ENCODE measurements at regions not wholly inside any gene's neighbourhood (a gene's known extent, or its start where the extent isn't known, plus 50 kb on each side); places are given as distances from the start of the nearest gene placed in this dataset.

- ATAC-seq (replicated peaks in 1 of 4) (no peak), DNase-seq (no peak)
- ChIA-PET CTCF (interaction anchor here in 1 of 2 donors (0.7 kb wide), 2 partner anchors 9 to 1798 kb away, joined by 4 to 5 read pairs; no protein-coding TSS in a partner anchor), POLR2A (no interaction called here)
- no peak overlapping the region for H3K4me3 ChIP-seq (ENCODE audit: control insufficient read depth in 1 of 2, extremely low read depth in 1 of 2, low read length in 1 of 2)
- H3K36me3 Mint-ChIP-seq, result no peaks in the 10 kb centered on the region
- no peak overlapping the region for H3K27ac ChIP-seq (ENCODE audit: low read length)
- H3K27me3 Mint-ChIP-seq, result peaks cover 3 to 4% of the 10 kb centered on the region in 2 donors
- no peaks in the 10 kb centered on the region for H3K9me3 ChIP-seq
- no peaks in the 10 kb centered on the region for H3K4me1 ChIP-seq (ENCODE audit: control insufficient read depth in 1 of 2, extremely low read depth in 1 of 2, insufficient read depth in 2 of 2, low read length in 2 of 2)
- no CpG with 5 or more reads among the region's 2 CpGs for WGBS (ENCODE audit: insufficient coverage)
- H3K36me3 ChIP-seq (ENCODE audit: control insufficient read depth in 2 of 2, extremely low read depth in 1 of 2, insufficient read depth in 1 of 2, low read length in 1 of 2), result no peaks in the 10 kb centered on the region
- H3K4me3 Mint-ChIP-seq, result no peak overlapping the region
- no peaks in the 10 kb centered on the region for H3K4me1 Mint-ChIP-seq
- H3K27ac Mint-ChIP-seq, result no peak overlapping the region
- H3K9me3 Mint-ChIP-seq, result no peaks in the 10 kb centered on the region
- H3K27me3 ChIP-seq (replicated peaks in 1 of 2; ENCODE audit: control insufficient read depth in 2 of 2, extremely low read depth in 1 of 2, insufficient read depth in 2 of 2, low read length in 1 of 2), result no peaks in the 10 kb centered on the region
These were observed 178.2 kb upstream of the CRY1 start for GRCh38 chr12:107271523-107271922.

GRCh38 chr12:107275530-107275929 lies 182.2 kb upstream of the CRY1 start:
- ATAC-seq (replicated peaks in 1 of 4) (no peak), DNase-seq (no peak)
- Histone ChIP-seq H3K4me1 (ENCODE audit: control insufficient read depth in 1 of 2, extremely low read depth in 1 of 2, insufficient read depth in 2 of 2, low read length in 2 of 2) (no peaks in the 10 kb centered on the region), H3K36me3 (ENCODE audit: control insufficient read depth in 2 of 2, extremely low read depth in 1 of 2, insufficient read depth in 1 of 2, low read length in 1 of 2) (no peaks in the 10 kb centered on the region), H3K27ac (ENCODE audit: low read length) (no peak overlapping the region), H3K27me3 (replicated peaks in 1 of 2; ENCODE audit: control insufficient read depth in 2 of 2, extremely low read depth in 1 of 2, insufficient read depth in 2 of 2, low read length in 1 of 2) (no peaks in the 10 kb centered on the region), H3K9me3 (no peaks in the 10 kb centered on the region), H3K4me3 (ENCODE audit: control insufficient read depth in 1 of 2, extremely low read depth in 1 of 2, low read length in 1 of 2) (no peak overlapping the region)
- CTCF ChIA-PET, result no interaction called here
- Mint-ChIP-seq H3K27me3 (peaks cover 4 to 6% of the 10 kb centered on the region in 2 donors), H3K4me3 (no peak overlapping the region), H3K4me1 (no peaks in the 10 kb centered on the region), H3K9me3 (peaks cover 0 to 3% (median 0%) of the 10 kb centered on the region in 3 donors), H3K27ac (no peak overlapping the region), H3K36me3 (no peaks in the 10 kb centered on the region)
- POLR2A ChIA-PET, result interaction anchor here in 1 of 2 donors (0.6 kb wide), 1 partner anchor 93 kb away, joined by 11 read pairs; no protein-coding TSS in a partner anchor
- WGBS (ENCODE audit: insufficient coverage), result no CpG with 5 or more reads among the region's 1 CpG

DNA sequence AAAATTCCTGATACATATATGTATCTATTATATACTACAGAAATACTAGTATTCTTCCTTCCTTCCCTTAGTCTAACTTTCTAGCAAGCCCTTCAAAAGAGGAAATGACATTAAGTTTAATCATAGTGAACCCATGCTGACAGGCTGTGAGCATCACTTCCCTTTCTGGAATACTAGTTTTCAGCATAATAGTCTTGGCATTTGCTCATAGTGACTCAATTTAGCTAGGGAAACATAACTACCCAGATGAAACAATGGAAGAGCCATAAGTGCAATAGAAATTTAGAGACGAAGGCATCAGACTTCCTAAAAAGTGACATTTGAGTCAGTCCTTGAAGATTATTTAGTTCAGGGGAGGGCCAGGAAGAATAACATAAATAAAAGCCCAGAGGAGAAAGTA lies 184.5 kb upstream of the CRY1 start:
- H3K36me3 Mint-ChIP-seq, result no peaks in the 10 kb centered on the region
- CTCF ChIA-PET, result no interaction called here
- no peak for DNase-seq

DNA sequence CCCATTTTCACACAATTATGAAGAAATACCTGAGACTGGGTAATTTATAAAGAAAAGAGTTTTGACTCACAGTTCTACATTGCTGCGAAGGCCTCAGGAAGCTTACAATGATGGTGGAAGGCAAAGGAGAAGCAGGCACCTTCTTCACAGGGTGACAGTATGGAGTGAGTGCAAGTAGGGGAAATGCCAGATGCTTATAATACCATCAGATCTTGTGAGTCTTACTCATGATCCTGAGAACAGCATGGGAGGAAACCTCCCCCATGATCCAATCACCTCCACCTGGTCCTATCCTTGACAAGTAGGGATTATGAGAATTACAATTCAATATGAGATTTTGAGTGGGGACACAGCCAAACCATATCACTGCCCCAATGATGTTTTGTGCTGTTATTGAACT lies 189.3 kb upstream of the CRY1 start:
- Histone ChIP-seq H3K27ac (ENCODE audit: low read length) (no peak overlapping the region), H3K9me3 (no peaks in the 10 kb centered on the region), H3K4me3 (ENCODE audit: control insufficient read depth in 1 of 2, extremely low read depth in 1 of 2, low read length in 1 of 2) (no peak overlapping the region), H3K27me3 (replicated peaks in 1 of 2; ENCODE audit: control insufficient read depth in 2 of 2, extremely low read depth in 1 of 2, insufficient read depth in 2 of 2, low read length in 1 of 2) (no peaks in the 10 kb centered on the region), H3K4me1 (ENCODE audit: control insufficient read depth in 1 of 2, extremely low read depth in 1 of 2, insufficient read depth in 2 of 2, low read length in 2 of 2) (peaks cover 5 to 8% of the 10 kb centered on the region in 2 experiments), H3K36me3 (ENCODE audit: control insufficient read depth in 2 of 2, extremely low read depth in 1 of 2, insufficient read depth in 1 of 2, low read length in 1 of 2) (no peaks in the 10 kb centered on the region)
- no peak for DNase-seq
- POLR2A ChIA-PET, result no interaction called here
- CTCF ChIA-PET, result no interaction called here
- H3K27ac Mint-ChIP-seq, result no peak overlapping the region
- no peaks in the 10 kb centered on the region for H3K36me3 Mint-ChIP-seq
- peaks cover 4 to 7% (median 7%) of the 10 kb centered on the region in 3 donors for H3K4me1 Mint-ChIP-seq
- WGBS (ENCODE audit: insufficient coverage), result 100% methylated on average over 1 of the region's 1 CpG
- no peak overlapping the region for H3K4me3 Mint-ChIP-seq
- H3K27me3 Mint-ChIP-seq, result peaks cover 0 to 3% of the 10 kb centered on the region in 2 donors
- H3K9me3 Mint-ChIP-seq, result peaks cover 0 to 6% (median 0%) of the 10 kb centered on the region in 3 donors
- ATAC-seq (replicated peaks in 1 of 4), result no peak

More for the DNA sequence above, 184.5 kb upstream of the CRY1 start:
- Mint-ChIP-seq H3K4me3 (no peak overlapping the region), H3K4me1 (no peaks in the 10 kb centered on the region), H3K27me3 (peaks cover 4 to 6% of the 10 kb centered on the region in 2 donors), H3K9me3 (peaks cover 0 to 3% (median 0%) of the 10 kb centered on the region in 3 donors), H3K27ac (no peak overlapping the region)
- Histone ChIP-seq H3K27ac (ENCODE audit: low read length) (no peak overlapping the region), H3K27me3 (replicated peaks in 1 of 2; ENCODE audit: control insufficient read depth in 2 of 2, extremely low read depth in 1 of 2, insufficient read depth in 2 of 2, low read length in 1 of 2) (no peaks in the 10 kb centered on the region), H3K4me1 (ENCODE audit: control insufficient read depth in 1 of 2, extremely low read depth in 1 of 2, insufficient read depth in 2 of 2, low read length in 2 of 2) (no peaks in the 10 kb centered on the region), H3K9me3 (no peaks in the 10 kb centered on the region), H3K4me3 (ENCODE audit: control insufficient read depth in 1 of 2, extremely low read depth in 1 of 2, low read length in 1 of 2) (no peak overlapping the region), H3K36me3 (ENCODE audit: control insufficient read depth in 2 of 2, extremely low read depth in 1 of 2, insufficient read depth in 1 of 2, low read length in 1 of 2) (no peaks in the 10 kb centered on the region)
- POLR2A ChIA-PET, result no interaction called here
- ATAC-seq (replicated peaks in 1 of 4), result no peak
- 91% methylated on average over 1 of the region's 1 CpG for WGBS (ENCODE audit: insufficient coverage)

DNA sequence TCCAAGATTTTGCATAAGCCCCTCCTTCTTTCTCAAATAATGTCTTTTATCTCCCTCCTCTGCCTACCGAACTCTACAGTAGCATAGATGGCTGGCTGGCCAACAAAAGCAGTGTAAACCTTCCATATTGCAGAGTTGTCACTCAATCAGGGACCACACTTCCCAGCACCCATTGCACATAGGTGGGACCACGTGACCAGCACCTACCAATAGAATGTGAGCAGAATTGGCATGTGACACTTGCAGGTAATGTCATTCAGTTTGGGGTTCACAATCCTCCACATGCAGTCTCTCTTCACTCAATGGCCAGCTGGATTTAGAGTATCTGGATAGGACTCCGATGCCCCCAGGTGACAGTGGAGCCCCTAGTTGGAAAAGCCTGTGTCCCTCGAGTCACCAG lies 190.3 kb upstream of the CRY1 start:
- Mint-ChIP-seq H3K4me1 (peaks cover 10 to 12% (median 11%) of the 10 kb centered on the region in 3 donors), H3K27me3 (no peaks in the 10 kb centered on the region), H3K9me3 (peaks cover 0 to 6% (median 0%) of the 10 kb centered on the region in 3 donors), H3K4me3 (no peak overlapping the region), H3K27ac (no peak overlapping the region), H3K36me3 (no peaks in the 10 kb centered on the region)
- H3K9me3 ChIP-seq, result no peaks in the 10 kb centered on the region
- ATAC-seq (replicated peaks in 1 of 4) (no peak), DNase-seq (no peak)
- no peaks in the 10 kb centered on the region for H3K36me3 ChIP-seq (ENCODE audit: control insufficient read depth in 2 of 2, extremely low read depth in 1 of 2, insufficient read depth in 1 of 2, low read length in 1 of 2)
- peaks cover 8 to 9% of the 10 kb centered on the region in 2 experiments for H3K4me1 ChIP-seq (ENCODE audit: control insufficient read depth in 1 of 2, extremely low read depth in 1 of 2, insufficient read depth in 2 of 2, low read length in 2 of 2)
- no peak overlapping the region for H3K4me3 ChIP-seq (ENCODE audit: control insufficient read depth in 1 of 2, extremely low read depth in 1 of 2, low read length in 1 of 2)
- CTCF ChIA-PET, result no interaction called here
- POLR2A ChIA-PET, result no interaction called here
- H3K27ac ChIP-seq (ENCODE audit: low read length), result no peak overlapping the region
- 88% methylated on average over 1 of the region's 4 CpGs for WGBS (ENCODE audit: insufficient coverage)
- no peaks in the 10 kb centered on the region for H3K27me3 ChIP-seq (replicated peaks in 1 of 2; ENCODE audit: control insufficient read depth in 2 of 2, extremely low read depth in 1 of 2, insufficient read depth in 2 of 2, low read length in 1 of 2)

GRCh38 chr12:107284692-107285091 lies 191.3 kb upstream of the CRY1 start:
- no peak for ATAC-seq (replicated peaks in 1 of 4)
- Mint-ChIP-seq H3K27me3 (no peaks in the 10 kb centered on the region), H3K4me3 (no peak overlapping the region), H3K9me3 (peaks cover 0 to 4% (median 0%) of the 10 kb centered on the region in 3 donors), H3K4me1 (peaks cover 10 to 12% (median 11%) of the 10 kb centered on the region in 3 donors), H3K27ac (no peak overlapping the region), H3K36me3 (no peaks in the 10 kb centered on the region)
- Histone ChIP-seq H3K36me3 (ENCODE audit: control insufficient read depth in 2 of 2, extremely low read depth in 1 of 2, insufficient read depth in 1 of 2, low read length in 1 of 2) (no peaks in the 10 kb centered on the region), H3K9me3 (no peaks in the 10 kb centered on the region), H3K4me3 (ENCODE audit: control insufficient read depth in 1 of 2, extremely low read depth in 1 of 2, low read length in 1 of 2) (no peak overlapping the region), H3K27ac (ENCODE audit: low read length) (no peak overlapping the region), H3K27me3 (replicated peaks in 1 of 2; ENCODE audit: control insufficient read depth in 2 of 2, extremely low read depth in 1 of 2, insufficient read depth in 2 of 2, low read length in 1 of 2) (no peaks in the 10 kb centered on the region), H3K4me1 (ENCODE audit: control insufficient read depth in 1 of 2, extremely low read depth in 1 of 2, insufficient read depth in 2 of 2, low read length in 2 of 2) (peaks cover 8 to 9% of the 10 kb centered on the region in 2 experiments)
- WGBS (ENCODE audit: insufficient coverage), result no CpG with 5 or more reads among the region's 2 CpGs
- no peak for DNase-seq
- CTCF ChIA-PET, result no interaction called here
- POLR2A ChIA-PET, result no interaction called here

Measured in T-cell (primary cell).